ENCODE measurements at regions not wholly inside any gene's neighbourhood (a gene's known extent, or its start where the extent isn't known, plus 50 kb on each side); places are given as distances from the start of the nearest gene placed in this dataset.

- H3K27me3 ChIP-seq (ENCODE audit: control insufficient read depth, insufficient read depth, low read length) = no peaks in the 10 kb centered on the region
These were observed 149.2 kb downstream of the TSN start for GRCh38 chr2:121904656-121905055.

GRCh38 chr2:121905201-121905600 is 149.8 kb downstream of the TSN start:
- Mint-ChIP-seq H3K4me3 (no peak overlapping the region), H3K4me1 (no peaks in the 10 kb centered on the region), H3K9me3 (no peaks in the 10 kb centered on the region), H3K27ac (no peak overlapping the region), H3K36me3 (no peaks in the 10 kb centered on the region), H3K27me3 (ENCODE audit: low read depth in 2 of 2) (no peaks in the 10 kb centered on the region)
- no peak overlapping the region for H3K27ac ChIP-seq (ENCODE audit: low read length)
- H3K36me3 ChIP-seq (ENCODE audit: control insufficient read depth, insufficient read depth, low read length) = no peaks in the 10 kb centered on the region
- no peaks in the 10 kb centered on the region for H3K4me1 ChIP-seq (ENCODE audit: control insufficient read depth, insufficient read depth, low read length)
- no peak for TF ChIP-seq CTCF (IDR thresholded peaks at IDR 0.05)
- WGBS (ENCODE audit: insufficient coverage) = 88% methylated on average over 7 of the region's 7 CpGs
- ATAC-seq (no peak), DNase-seq (no peak)
- no peaks in the 10 kb centered on the region for H3K27me3 ChIP-seq (ENCODE audit: control insufficient read depth, insufficient read depth, low read length)
- H3K9me3 ChIP-seq (ENCODE audit: control insufficient read depth, insufficient read depth, low read length) = no peaks in the 10 kb centered on the region
- H3K4me3 ChIP-seq (ENCODE audit: low read length) = no peak overlapping the region
- intact Hi-C loops (cut with micrococcal nuclease) = no loop called here

More at GRCh38 chr2:121904656-121905055, 149.2 kb downstream of the TSN start:
- no peaks in the 10 kb centered on the region for H3K4me1 Mint-ChIP-seq
- Histone ChIP-seq H3K27ac (ENCODE audit: low read length) (no peak overlapping the region), H3K36me3 (ENCODE audit: control insufficient read depth, insufficient read depth, low read length) (no peaks in the 10 kb centered on the region), H3K4me1 (ENCODE audit: control insufficient read depth, insufficient read depth, low read length) (no peaks in the 10 kb centered on the region), H3K4me3 (ENCODE audit: low read length) (no peak overlapping the region), H3K9me3 (ENCODE audit: control insufficient read depth, insufficient read depth, low read length) (no peaks in the 10 kb centered on the region)
- H3K9me3 Mint-ChIP-seq = no peaks in the 10 kb centered on the region
- intact Hi-C loops (cut with micrococcal nuclease) = no loop called here
- ATAC-seq (no peak), DNase-seq (no peak)
- no peak for TF ChIP-seq CTCF (IDR thresholded peaks at IDR 0.05)
- H3K36me3 Mint-ChIP-seq = no peaks in the 10 kb centered on the region
- H3K27ac Mint-ChIP-seq = no peak overlapping the region
- WGBS (ENCODE audit: insufficient coverage) = 81% methylated on average over 1 of the region's 2 CpGs
- no peak overlapping the region for H3K4me3 Mint-ChIP-seq
- H3K27me3 Mint-ChIP-seq (ENCODE audit: low read depth in 2 of 2) = no peaks in the 10 kb centered on the region

DNA sequence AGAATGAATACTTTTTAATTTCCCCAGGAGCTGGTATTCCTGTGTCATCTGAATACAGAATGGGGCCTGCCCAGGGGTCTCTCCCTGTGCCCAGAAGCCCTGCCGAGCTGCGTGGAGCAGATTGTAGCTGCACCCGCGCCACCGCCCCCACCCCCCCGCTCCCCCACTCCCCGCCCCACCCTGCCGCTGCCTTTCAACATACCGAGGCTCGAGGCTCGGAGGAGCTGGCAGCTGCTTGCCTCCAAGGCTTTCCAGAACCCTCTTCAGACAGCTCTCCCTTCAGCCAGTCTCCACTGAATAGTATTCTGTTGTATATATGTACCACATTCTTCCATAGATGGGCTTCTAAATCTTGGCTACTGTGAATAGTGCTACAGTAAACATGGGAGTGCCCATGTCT is 150.7 kb downstream of the TSN start:
- Mint-ChIP-seq H3K27ac (no peak overlapping the region), H3K4me3 (no peak overlapping the region), H3K27me3 (ENCODE audit: low read depth in 2 of 2) (peaks cover 0 to under 1% of the 10 kb centered on the region in 2 donors), H3K9me3 (no peaks in the 10 kb centered on the region), H3K36me3 (no peaks in the 10 kb centered on the region), H3K4me1 (no peaks in the 10 kb centered on the region)
- no peak for TF ChIP-seq CTCF (IDR thresholded peaks at IDR 0.05)
- Histone ChIP-seq H3K4me3 (ENCODE audit: low read length) (no peak overlapping the region), H3K9me3 (ENCODE audit: control insufficient read depth, insufficient read depth, low read length) (no peaks in the 10 kb centered on the region), H3K4me1 (ENCODE audit: control insufficient read depth, insufficient read depth, low read length) (no peaks in the 10 kb centered on the region), H3K27me3 (ENCODE audit: control insufficient read depth, insufficient read depth, low read length) (no peaks in the 10 kb centered on the region), H3K27ac (ENCODE audit: low read length) (no peak overlapping the region), H3K36me3 (ENCODE audit: control insufficient read depth, insufficient read depth, low read length) (no peaks in the 10 kb centered on the region)
- intact Hi-C loops (cut with micrococcal nuclease) = no loop called here
- DNase-seq (no peak), ATAC-seq (no peak)
- 100% methylated on average over 2 of the region's 11 CpGs for WGBS (ENCODE audit: insufficient coverage)

GRCh38 chr2:121907928-121908327 is 152.5 kb downstream of the TSN start:
- H3K27me3 Mint-ChIP-seq (ENCODE audit: low read depth in 2 of 2) = peaks cover 0 to 4% of the 10 kb centered on the region in 2 donors
- H3K27me3 ChIP-seq (ENCODE audit: control insufficient read depth, insufficient read depth, low read length) = no peaks in the 10 kb centered on the region
- H3K9me3 ChIP-seq (ENCODE audit: control insufficient read depth, insufficient read depth, low read length) = no peaks in the 10 kb centered on the region
- no peak overlapping the region for H3K4me3 ChIP-seq (ENCODE audit: low read length)
- ATAC-seq (no peak), DNase-seq (no peak)
- no peak overlapping the region for H3K27ac Mint-ChIP-seq
- no peaks in the 10 kb centered on the region for H3K36me3 ChIP-seq (ENCODE audit: control insufficient read depth, insufficient read depth, low read length)
- no peaks in the 10 kb centered on the region for H3K4me1 ChIP-seq (ENCODE audit: control insufficient read depth, insufficient read depth, low read length)
- no peak for TF ChIP-seq CTCF (IDR thresholded peaks at IDR 0.05)
- H3K4me1 Mint-ChIP-seq = no peaks in the 10 kb centered on the region
- H3K4me3 Mint-ChIP-seq = no peak overlapping the region
- H3K36me3 Mint-ChIP-seq = no peaks in the 10 kb centered on the region
- H3K9me3 Mint-ChIP-seq = no peaks in the 10 kb centered on the region
- intact Hi-C loops (cut with micrococcal nuclease) = no loop called here
- 81% methylated on average over 10 of the region's 10 CpGs for WGBS (ENCODE audit: insufficient coverage)
- no peak overlapping the region for H3K27ac ChIP-seq (ENCODE audit: low read length)

All from natural killer cell (primary cell).